Amniotic epithelial cell (primary cell): ENCODE measurements at regions not wholly inside any gene's neighbourhood (a gene's known extent, or its start where the extent isn't known, plus 50 kb on each side); places are given as distances from the start of the nearest gene placed in this dataset.
"Not testable (repeated sequence)": the region's sequence is repeated elsewhere in the genome, so short reads cannot be mapped to it uniquely, and the experiment has no call there.

Experiments used
- DNase-seq: peaks from one replicate; pipeline ENCODE4 v3.0.0-alpha.2; 2010; ENCODE audit warnings: low read depth

DNA sequence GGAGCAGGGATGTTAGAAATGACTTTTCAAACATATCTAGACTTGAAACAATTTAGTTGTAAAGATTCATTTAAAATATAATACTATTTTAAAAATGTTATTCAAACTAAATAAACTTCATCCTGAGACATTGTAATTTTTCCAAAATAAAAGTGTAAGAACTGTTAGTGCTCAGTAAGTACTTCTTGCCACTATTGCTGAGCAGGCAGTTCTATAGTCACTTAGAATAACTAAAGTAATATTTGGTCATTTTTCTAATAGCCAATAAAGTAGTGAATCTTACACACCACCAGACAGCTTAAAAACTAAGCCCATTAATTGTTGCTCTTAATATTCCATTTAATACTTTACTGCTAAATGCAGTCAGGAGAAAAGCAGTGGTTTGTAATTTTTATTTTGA lies 1120.0 kb upstream of the CDH10 start:
- no peak for DNase-seq

DNA sequence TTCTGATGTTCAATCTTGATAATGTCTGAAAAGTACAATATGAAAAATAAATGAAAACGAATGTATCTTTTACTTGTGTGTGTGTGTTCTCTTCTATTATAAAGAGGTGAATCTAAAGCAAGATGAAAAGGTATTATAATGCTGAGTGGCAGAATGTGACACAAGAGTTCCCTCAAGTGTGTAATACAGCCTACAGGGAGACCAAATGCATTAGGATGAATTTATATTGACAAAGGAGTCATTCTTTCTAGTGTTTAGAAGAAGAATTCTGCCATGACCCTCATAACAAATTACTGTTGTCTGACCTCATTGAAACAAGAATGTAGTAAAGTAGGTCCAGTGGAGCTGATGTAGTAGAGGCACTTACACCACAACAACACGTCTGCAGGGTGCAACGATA lies 1119.0 kb upstream of the CDH10 start:
- no peak for DNase-seq

DNA sequence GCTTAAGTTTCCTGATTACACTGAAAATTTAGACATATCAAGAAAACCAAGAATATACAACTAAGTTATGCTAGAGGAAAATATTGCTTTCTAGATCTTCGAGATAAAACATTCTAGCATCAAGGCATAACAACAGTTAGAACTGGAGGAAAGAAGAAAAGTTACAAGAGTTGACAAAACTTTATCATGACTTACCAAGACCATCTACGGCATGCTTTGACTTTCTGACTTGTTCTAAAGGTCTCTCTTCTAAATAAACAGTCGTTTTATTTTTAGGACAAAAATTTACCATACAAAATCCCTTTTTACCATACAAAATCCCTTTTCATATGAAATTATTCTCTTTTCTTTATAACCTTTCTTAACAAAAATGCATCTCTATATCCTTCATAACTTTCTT lies 1110.1 kb upstream of the CDH10 start:
- peak; percentile 0 for DNase-seq

DNA sequence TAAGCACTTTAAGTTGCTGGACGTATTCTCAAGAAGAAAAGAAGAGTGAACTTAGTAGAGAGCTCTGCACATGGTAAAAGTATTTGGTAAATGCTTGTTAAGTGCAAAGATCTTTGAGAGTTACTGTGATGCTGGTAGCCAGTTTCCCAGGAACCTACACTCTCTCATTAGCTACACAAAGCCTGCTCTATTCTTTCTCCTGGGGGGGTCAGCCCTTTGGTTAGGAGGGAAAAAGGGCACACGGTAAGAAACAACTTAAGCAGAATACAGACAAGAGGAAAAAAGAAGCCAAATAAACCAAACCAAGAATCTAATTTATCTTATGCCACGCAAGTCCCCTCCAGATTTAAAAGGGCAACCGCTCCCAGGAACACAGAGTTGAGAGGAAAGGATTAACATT lies 1100.1 kb upstream of the CDH10 start:
- DNase-seq, result no peak

DNA sequence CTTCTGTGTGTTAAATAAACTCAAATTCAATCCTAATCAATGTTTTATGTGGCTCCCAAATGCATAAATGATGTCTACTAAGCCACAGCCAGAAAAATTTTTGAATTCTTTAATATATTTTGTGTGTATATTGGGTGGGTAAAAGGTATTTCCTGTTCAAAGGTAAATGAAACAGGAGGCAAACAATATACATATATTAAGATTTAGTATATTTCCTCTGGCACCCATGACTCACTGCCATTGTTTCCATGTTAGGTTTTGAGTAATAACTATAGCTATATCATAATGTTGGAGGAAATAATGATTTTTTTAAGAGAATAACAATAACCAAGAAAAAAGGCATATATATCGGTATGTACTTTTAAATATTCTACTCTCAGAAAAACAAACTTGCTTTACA lies 1071.9 kb upstream of the CDH10 start:
- no peak for DNase-seq

DNA sequence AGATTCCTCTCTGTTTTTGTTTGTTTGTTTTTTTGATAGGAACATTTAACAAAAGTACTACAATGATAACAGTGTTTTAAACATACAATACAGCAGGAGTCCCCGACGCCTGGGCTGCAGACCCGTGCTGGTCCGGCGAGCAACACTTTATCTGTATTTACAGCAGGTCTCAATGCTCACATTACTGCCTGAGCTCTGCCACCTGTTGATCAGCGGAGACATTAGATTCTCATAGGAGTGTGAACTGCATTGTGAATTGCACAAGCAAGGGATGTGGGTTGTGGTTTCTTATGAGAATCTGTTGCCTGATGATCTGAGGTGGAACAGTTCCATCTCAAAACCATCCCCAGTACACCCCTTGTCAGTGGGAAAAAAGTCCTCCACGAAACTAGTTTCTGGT lies 1068.5 kb upstream of the CDH10 start:
- DNase-seq, result no peak

DNA sequence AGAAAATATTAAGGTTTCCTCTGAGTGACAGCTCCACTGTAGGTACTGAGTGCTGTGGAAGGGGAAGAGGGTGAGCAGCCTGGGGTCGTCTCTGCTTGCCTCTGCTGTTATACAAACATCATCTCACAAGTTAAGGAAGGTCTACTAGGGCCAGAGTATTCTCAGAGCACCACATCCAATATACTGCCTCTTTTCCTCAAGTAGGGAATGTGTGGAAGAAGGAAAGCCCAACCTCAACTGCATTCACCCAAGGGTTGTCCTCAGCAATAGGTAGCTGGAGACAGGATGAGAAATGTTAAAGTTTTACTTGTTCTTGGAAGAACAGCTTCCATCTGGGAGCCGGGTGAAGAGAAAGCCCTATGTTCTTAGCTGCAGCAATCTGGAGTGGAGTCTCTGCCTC lies 1062.3 kb upstream of the CDH10 start:
- no peak for DNase-seq

DNA sequence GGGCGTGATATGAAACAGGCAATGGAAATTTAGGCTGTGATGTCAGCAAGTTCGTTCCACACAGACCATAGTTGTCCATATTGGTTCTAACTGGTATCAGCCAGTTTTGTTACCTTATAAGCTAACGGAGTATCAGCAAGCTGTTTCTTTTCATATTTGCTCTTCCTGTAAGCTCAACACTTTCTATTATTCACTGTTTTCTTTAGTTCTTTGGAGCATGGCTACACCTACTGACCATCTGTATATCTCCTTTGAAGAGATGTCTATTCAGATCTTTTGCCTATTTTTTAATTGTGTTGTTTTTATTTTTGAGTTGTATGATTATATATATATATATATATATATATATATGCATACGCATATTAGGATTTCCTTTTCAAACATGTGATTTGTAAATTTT lies 1057.2 kb upstream of the CDH10 start:
- DNase-seq, result no peak

DNA sequence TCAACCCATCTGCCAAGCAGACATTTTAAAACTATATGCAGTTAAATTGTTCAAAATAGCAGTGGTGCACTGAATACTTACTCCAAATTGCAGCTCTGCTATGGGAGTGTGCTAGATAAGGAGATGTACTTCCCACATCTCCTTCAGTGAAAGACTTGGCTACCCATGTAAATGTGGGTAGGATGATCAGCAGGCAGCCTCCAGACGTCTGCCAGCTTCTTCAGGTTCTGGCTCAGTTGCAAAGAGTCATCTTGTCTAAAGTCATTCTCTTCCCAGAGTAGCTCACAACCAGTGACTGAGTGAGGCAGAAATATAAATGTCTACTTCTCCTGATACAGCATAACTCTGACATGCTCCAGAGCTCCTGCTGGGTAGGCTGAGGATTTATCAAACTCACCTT lies 1050.0 kb upstream of the CDH10 start:
- DNase-seq, result no peak

DNA sequence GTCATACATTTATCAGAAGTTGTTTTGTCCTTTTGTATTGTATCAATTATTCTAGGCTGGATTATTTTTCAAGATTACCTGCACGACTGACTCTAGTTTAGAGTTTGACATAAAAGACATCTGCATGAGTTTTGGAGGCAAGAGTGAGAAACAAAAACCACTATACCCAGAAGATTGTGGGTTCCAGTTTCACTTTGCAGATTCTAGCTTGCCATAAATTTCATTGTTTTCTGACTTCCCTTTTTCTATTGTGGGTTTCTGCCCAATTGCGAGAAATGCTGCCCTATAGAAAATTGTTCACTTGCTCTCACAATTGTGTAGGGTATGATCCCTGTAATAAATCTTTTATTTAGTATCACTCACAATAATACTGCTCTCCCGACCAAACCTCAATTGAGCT lies 1043.4 kb upstream of the CDH10 start:
- no peak for DNase-seq

DNA sequence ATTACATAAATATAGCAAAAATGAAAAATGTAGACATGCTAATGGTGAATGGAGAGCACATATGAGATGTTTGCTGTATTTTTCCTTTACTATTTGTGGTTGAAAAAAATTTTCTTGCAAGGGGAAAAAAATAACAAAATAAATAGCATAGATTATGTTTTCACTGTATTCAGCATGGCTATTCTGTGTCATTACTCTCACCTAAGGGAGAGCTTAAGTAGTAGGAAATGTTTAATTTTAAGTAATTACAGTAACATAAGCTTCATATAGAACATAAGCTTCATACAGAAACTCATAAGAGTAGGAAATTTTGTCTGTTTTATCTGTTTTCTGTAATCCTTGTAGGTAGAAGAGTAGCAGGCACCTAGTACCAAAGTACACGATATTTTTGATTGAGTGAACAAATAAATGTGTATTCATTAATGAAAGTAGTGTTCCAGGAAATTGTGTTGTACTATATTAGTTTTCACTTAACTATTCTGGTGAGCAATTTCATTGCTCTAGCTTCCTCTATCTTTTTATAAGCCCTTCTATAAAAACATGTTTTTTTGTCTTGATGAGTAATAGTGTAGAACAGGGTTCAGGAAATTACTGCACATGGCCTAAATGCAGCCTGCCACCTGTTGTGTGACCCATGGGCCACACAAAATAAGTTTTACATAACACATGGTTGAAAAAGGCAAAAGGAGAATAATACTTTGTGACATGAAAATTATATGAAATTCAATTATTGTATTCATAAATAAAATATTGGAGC lies 1025.0 kb upstream of the CDH10 start:
- DNase-seq, result no peak

DNA sequence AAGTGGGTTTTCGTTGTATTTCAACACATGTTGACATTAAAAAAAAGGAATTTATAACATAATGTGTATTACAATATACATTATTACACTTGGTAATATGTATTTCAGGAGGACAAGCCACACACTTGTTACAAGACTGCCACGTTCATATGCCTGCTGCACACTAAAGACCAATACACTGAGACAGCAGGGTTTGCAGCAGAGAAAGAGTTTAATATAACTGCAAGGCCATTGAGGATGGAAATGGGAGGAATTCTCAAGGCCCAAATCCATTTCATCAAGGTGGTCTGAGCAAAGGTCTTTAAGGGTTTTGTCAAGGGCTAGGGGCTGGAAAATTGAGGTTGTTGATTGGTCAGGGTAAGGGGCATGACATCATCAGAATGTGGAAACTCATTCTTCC lies 1017.8 kb upstream of the CDH10 start:
- DNase-seq, result no peak

DNA sequence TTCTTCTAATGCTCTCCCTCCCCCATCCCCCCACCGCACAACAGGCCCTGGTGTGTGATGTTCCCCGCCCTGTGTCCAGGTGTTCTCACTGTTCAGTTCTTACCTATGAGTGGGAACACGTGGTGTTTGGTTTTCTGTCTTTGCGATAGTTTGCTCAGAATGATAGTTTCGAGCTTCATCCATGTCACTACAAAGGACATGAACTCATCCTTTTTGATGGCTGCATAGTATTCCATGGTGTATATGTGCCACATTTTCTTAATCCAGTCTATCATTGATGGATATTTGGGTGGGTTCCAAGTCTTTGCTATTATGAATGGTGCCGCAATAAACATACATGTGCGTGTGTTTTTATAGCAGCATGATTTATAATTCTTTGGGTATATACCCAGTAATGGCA lies 1005.5 kb upstream of the CDH10 start:
- DNase-seq, result not testable (repeated sequence)

DNA sequence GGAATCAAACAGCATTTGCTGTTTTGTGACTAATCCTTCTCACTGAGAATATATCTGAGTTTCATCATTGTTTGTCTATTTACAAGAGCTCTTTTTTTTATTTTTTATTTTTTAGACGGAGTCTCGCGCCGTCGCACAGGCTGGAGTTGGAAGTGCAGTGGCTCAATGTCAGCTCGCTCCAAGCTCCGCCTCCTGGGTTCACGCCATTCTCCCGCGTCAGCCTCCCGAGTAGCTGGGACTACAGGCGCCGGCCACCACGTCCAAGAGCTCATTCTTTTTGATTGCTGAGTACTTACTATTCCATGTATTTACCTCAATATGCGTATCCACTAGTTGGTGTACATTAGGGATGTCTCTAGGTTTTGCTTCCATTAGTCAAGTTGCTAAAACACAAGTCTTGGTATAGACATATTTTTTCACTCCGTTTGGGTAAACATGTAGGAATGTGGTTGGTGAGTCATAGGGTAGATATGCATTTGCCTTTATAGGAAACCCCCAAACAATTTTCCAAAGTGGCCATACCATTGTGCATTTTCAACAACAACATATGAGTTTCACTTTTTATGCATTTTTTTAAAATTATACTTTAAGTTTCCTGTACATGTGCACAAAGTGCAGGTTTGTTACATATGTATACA lies 1005.0 kb upstream of the CDH10 start:
- DNase-seq, result no peak

DNA sequence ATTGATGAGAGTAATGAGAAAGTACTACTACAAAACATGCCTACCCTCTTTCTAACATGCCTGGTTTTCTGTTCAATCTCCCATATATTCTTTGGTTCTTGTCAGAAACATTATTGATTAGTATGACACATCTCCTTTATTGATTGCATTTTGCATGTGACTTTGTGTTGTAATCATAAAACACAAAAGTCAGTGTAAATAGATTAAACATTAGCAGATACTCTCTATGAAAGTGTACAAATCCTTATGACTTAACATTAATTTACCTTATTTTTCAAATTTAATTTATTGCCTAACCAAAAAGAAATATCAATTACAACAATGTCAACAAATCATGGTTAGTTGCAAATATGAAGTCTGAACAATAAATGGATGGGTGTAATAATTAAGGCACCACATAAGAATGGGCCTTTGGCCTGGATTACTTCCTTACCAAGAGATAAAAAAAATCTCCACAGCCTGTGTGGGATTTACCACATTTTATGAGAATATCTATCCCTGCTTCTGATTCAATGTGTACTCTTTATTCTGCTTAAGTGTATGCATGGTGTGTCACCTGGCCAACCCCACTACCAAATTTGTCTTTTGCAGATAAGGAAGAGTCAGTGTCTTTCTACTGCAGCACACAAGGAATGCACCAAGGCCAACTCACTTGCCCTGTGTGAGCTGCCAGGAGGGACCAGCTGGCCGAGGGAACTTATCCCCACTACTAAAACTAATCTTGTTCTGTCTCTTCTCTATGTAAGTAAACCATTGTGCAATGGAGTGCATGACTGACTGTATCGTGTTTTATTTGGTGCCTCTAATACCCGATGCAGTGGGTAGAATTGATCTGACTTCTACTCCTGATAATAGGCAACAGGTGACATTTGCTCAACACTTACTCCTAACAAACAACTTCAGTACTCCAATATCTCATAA lies 1001.9 kb upstream of the CDH10 start:
- no peak for DNase-seq

DNA sequence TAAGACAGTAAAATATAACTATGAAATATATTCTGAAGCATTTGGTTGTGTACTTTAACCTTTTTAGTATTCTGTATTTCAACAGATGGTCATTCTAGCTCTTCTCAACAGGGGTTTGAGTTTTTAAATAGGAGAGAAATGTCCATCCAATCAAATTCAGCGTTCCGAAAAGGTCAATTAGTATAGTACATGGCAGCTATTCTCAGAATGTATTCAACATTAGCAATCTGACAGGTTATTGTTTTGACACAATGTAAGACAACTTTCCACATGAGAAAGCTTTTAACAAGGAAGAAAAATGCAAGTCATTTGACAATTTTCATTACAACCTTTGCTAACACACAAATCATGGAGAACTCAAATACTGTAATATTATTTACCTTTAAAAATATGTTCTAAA lies 996.3 kb upstream of the CDH10 start:
- no peak for DNase-seq

DNA sequence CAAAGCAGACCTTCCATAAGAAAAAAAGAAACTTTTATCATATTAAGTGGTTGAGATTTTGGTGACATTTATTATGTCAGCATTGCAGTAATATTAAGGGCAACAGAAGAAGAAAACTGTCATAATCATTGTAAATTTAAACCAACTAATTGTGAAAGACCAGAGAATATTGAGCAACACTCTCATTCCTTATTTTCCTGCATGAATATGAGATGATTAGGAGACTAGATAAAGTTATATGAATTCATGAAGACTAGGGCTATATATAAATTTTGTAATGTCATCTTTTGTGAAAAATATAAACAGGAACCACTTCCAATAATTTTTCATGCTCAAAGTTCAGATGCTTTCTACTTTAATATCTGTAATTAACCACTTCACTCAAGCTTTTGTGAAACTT lies 974.5 kb upstream of the CDH10 start:
- no peak for DNase-seq

DNA sequence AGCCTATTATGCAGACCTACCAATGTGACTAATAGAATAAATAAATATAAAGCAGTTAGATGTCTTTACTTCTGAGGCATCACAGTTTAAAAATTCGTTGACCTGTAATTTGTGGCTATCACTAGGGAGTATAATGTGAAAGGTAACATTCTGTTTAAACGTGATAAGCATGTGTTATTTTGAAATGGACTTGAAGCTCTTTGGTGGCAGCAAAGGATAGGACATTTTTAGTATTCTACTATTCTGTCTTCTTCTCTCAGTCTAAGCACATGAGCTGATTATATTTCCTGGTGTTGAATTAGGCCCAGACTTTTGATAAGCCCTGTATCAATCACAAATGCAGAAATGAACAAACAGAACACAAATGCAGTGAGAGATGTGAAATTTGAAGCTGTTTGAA lies 974.0 kb upstream of the CDH10 start:
- no peak for DNase-seq

DNA sequence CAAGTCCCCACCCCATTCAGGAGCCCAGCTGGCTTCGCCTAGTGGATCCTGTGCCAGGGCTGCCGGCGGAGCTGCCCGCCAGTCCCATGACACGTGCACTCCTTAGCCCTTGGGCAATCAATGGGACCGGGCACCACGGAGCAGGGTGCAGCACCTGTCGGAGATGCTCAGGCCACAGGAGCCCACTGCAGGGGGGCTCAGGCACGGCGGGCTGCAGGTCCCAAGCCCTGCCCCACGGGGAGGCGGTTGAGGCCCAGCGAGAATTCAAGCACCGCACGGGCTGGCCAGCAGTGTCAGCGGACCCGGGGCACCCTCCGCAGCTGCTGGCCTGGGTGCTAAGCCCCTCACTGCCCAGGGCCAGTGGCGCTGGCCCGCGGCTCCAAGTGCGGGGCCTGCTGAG lies 969.7 kb upstream of the CDH10 start:
- DNase-seq, result no peak

DNA sequence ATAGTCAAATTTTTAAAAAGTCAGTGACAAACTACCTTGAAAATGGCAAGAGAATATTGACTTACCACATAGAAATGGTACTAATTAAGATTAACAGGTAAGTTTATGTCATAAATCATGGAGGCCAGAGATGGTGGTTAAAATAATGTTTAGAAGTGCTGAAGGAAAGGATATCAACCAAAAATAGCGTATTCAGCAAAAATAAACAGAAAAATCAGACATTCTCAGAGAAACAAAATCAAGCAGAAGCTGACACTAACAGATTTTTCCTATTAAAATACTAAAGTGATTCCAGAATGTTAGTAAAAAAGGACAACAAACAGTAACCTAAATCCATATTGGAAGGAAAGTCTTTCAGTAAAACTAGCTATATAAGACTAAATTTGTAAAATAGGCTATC lies 959.9 kb upstream of the CDH10 start:
- no peak for DNase-seq

DNA sequence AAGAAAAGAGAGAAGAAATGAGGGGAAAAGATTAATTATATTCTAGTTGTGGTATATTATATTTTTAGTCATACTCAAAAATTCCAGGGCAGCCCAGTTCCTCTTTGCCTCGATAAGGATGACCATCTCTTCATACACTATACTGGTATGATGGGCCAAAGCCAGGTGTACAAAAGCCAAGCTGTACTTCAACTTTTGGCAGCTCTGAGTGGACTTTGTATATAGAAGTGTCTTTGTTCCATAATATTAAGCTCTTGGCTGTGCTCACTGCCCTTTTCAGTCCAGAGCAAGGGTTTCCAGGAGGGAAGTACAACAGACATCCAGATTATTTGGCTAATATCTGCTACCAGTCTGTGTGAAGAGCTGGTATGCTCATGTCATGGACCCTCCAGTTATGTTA lies 934.3 kb upstream of the CDH10 start:
- DNase-seq, result no peak

DNA sequence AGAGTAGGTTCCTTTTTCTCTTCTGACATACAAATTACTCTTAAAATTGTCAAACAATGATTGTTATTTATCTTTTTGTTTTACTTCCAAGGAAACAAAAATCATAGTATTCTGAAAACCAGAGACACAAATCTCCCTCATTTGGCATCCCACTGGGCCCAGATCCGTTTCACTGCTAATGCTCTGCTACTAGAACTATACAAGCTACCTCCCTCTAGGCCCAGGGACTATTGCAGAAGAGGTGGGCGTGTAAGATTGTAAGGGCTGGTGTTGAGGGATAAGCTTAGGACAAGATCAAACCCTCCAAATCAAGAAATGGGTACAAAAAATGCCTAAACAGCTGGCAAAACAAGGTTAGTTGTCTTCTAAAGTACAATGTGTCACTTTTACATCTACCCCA lies 928.9 kb upstream of the CDH10 start:
- DNase-seq, result no peak

DNA sequence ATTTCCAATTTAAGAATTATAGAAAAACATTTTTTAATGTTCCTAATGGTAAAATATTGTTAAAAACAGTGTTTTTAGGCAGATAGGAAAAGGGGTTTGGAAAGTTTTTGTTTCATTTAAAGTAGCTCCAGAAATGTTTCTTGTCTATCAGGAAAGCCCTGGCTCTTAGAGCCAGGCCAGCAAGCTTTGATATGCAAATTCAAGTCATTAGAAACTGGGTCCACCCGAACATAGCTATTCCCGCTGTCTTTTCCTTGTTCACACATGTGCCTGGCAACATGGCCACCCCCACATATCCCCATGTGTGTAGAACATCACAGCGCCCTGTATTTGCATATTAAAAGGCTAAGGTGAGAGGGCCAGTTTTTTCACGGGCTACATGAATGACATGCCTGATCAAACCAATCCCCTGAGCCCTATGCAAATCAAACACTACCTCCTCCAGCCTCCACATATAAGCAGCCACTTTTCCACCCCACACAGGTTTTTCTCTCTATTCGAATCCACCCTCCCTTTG lies 925.3 kb upstream of the CDH10 start:
- no peak for DNase-seq
